ENCODE measurements at regions not wholly inside any gene's neighbourhood (a gene's known extent, or its start where the extent isn't known, plus 50 kb on each side); places are given as distances from the start of the nearest gene placed in this dataset.
"Not testable (repeated sequence)": the region's sequence is repeated elsewhere in the genome, so short reads cannot be mapped to it uniquely, and the experiment has no call there.

DNA sequence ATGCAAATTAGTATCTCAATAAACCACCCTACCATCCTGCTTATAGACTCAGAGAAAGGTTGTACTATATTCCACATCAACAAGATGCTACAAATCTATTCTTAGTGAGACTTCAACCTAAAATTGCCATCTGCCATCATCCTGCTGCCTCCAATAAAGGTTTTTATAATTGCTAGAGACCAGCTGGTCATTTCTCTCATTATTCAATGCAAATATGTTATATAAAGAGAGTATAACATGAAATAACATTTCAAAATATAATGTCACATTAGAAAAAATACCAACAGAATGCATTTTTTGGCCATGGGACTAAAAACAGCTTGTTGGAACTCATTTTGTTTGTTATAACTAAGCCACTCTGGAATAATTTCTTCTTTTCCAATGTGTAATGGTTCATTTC lies 247.3 kb downstream of the LRIG3 start:
- no peak for DNase-seq

DNA sequence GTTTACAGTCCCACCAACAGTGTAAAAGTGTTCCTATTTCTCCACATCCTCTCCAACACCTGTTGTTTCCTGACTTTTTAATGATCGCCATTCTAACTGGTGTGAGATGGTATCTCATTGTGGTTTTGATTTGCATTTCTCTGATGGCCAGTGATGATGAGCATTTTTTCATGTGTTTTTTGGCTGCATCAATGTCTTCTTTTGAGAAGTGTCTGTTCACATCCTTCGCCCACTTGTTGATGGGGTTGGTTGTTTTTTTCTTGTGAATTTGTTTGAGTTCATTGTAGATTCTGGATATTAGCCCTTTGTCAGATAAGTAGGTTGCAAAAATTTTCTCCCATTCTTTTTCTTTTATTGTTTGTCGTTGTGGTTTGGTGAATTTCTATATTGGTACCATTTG lies 242.5 kb downstream of the LRIG3 start:
- not testable (repeated sequence) for DNase-seq

DNA sequence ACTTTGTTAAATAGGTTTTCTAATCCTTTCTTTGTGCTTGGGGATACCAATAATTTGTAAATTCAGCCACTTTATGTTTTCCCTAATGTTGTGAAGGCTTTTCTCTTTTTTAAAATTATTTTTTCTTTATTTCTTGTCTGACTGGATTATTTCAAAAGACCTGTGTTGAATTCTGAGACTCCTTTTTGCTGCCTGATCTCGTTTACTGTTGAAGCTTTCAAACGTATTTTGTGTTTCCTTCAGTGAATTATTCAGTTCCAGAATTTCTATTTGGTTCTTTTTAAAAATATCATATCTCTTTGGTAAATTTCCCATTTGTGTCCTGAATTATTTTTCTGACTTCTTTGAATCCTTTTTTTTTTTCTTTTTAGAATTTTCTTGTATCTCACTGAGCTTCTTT lies 241.6 kb downstream of the LRIG3 start:
- DNase-seq: no peak

DNA sequence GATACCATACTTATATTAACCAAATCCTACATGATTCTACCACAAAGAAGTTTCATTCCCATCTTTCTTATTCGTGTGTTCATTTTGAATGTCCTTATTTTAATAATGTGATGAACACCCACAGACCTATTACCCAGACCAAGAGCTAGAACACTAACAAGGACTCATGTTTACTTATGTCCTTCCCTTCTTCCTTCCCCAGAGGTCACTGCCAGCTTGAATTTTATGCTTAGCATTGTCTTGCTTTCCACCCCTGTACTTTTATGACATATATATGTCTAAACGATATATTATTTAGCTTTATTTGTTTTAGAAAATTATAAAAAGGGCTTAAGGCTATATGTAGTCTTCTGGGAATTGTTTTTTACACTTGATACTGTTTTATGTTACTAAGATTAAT lies 238.6 kb downstream of the LRIG3 start:
- DNase-seq: no peak

DNA sequence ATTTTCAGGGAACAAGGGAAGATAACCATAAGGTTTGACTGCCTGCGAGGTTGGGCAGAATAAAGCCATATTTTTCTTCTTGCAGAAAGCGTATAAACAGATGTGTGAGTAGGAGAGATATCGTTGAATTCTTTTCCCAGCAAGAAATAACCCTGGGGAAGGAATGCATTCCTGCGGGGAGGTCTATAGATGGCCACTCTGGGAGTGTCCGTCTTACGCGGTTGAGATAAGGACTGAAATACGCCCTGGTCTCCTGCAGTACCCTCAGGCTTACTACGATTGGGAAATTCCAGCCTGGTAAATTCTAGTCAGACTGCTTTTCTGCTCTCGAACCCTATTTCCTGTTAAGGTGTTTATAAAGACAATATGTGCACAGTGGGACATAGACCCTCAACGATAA lies 225.0 kb downstream of the LRIG3 start:
- DNase-seq: no peak

DNA sequence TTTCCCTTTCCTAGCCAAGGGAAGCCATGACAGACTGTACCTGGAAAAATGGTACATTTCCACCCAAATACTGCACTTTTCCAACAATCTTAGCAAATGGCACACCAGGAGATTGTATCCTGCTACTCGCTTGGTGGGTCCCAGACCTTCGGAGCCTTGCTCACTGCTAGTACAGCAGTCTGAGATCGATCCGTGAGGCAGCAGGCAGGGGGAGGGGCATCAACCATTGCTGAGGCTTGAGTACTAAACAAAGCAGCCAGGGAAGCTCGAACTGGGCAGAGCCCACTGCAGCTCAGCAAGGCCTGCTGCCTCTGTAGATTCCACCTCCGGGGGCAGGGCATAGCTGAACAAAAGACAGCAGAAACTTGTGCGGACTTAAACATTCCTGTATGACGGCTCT lies 218.8 kb downstream of the LRIG3 start:
- no peak for DNase-seq

DNA sequence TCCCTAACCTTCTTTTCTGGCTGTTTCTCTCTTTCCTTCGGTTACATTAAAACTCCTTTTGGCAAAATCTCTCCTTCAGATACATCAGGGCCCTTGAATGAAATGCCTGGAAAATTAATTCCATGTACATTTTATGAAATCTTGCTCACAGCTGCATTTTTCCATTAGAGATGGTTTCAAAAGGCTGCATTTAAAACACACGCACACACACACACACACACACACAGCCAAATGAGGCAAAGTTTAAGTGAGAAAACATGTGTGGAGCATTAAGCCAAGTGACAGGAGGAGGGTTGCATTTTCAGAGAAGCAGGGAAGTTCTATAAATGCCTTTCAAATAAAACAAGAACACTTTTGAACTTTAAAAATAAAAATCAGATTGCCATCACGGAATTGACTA lies 216.4 kb downstream of the LRIG3 start:
- DNase-seq: no peak

DNA sequence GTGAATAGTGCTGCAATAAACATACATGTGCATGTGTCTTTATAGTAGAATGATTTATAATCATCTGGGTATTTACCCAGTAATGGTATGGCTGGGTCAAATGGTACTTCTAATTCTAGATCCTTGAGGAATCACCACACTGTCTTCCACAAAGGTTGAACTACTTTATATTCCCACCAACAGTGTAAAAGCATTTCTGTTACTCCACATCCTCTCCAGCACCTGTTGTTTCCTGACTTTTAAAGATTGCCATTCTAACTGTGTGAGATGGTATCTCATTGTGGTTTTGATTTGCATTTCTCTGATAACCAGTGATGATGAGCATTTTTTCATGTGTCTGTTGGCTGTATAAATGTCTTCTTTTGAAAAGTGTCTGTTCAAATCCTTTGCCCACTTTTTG lies 215.5 kb downstream of the LRIG3 start:
- DNase-seq: not testable (repeated sequence)

DNA sequence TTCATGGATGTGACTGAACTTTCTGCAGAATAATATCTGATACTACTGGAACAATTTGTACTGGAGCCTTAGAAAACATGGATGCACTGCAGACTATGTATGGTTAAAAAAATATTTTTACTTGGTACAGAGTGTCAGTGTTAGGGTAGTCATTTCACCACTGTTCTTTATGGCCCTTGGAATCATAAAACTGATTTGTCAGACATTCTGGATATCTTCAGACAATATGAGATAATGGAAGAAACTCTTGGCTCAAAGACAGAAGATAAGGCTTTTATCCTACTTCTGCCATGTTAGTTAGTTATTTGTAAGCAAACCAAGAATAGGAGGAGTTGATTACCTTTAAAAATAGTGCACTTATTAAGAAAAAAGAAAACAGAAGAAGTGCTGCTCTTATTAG lies 209.4 kb downstream of the LRIG3 start:
- no peak for DNase-seq

DNA sequence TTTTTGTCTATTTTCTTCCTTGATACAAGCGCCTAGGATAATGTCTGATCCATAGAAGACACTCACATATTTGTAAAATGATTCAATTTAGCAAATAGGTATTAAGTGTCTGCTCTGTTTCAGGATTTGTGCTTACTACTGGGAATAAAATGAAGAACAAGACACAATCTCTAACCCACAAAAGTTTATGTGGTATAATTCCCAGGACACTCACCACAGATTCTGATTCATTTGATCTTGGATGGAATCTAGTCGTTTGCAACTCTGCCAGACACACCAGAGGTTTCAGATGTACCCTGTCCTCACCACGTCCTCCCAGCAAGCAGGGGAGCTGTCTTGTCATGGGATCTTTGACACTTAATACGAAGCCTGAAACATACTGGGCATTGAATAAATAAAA lies 208.3 kb downstream of the LRIG3 start:
- DNase-seq: no peak

DNA sequence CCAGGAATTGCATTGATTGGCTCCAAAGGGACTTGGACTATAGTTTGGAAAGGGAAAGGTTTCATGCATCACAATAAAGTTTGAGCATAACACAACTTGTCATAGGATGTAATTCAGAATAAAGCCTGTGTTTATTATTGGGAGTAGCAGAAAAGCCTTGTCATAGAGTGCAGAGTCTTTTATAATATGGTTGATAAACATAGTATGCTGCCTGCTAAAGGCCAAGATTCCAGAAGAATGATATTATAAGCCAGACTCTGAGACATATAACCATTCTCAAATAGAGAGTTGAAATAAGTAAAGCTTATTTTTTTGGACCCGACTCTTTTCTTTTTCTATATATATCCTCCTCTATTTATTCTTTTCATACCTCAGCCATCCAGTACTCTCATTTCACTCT lies 207.3 kb downstream of the LRIG3 start:
- DNase-seq: no peak

DNA sequence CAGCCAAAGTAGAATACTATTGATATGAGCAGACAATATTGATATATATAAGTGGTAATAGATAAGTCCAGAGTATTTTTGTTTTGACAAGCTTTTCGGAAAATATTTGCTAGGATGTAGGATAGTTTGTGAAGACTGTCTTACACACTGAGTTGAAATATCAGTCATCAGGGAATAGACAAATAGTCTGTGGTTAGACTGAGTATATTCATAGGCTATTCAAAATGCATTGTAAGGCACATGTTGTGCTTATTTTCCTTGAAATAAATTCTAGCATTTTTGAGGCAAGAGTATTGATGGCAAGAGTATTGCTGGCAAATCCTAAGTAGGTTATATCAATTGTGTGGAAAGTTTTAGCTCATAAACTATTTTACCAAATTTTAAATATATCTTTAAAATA lies 201.1 kb downstream of the LRIG3 start:
- DNase-seq: no peak

DNA sequence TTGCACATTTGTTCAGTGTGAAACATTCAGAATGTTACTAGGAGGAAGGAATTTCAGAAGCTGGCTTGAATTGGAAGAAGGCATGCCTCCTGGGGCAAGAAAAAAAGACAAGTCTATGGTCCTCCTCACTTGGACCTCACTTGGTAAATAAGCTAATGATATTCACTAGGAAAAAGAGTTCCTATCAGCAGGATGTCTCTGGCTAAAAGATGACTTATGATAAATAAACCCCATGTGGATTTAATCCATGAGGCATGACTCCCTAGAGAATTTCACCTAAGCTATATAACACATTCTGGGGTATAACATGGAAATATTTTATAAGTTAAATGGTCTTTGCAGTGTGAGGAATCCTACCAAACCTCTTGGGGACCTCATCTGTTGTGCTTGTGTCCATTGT lies 199.9 kb downstream of the LRIG3 start:
- DNase-seq: no peak

DNA sequence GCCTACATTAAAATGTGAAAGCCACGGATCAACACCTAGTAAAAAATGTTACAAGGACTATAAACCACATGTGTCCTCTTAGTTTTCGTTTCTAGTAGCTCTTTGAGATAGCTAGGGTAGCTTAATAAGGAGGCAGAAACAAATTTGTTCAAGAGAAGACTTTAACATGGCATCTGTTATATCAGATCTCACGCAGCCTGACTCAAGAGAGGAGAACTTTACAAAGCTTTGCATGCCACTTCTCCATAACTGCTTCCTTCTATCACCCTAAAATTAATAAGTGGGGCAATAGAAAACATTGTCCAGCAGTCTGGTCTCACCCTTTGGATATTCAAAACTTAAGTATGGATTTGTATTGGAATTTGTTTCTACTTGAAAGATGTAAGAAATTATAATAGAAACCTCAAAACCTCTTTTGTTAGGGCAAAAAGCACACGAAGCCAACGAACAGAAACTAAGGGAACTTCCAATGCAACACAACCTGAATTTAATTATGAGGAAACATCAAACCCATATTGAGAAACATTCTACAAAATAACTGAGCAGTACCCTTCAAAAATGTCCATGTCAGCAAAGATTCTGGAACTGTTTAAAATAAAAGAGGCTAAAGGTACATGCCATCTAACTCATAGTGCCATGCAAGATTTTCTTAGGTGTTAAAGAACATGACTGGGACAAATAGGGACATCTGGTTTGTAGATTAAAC lies 194.8 kb downstream of the LRIG3 start:
- no peak for DNase-seq

DNA sequence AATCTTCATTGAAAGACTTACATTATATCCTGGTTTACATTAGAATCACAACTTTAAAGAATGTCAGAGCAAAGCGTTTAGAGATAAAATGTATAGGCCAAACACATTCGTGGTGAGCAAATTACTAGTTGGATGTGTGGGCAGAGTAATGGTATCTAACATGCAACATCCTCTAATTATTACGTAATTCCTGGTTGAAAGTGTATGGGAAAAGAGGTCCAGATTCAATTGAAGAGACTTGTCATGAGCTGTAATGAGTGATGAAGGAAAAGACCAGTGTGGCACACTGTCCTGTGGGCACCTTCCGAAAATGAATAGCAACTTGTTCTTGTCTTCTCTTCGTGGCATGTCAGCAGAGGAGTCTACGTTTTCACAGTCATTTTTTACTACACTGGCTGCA lies 192.8 kb downstream of the LRIG3 start:
- no peak for DNase-seq

DNA sequence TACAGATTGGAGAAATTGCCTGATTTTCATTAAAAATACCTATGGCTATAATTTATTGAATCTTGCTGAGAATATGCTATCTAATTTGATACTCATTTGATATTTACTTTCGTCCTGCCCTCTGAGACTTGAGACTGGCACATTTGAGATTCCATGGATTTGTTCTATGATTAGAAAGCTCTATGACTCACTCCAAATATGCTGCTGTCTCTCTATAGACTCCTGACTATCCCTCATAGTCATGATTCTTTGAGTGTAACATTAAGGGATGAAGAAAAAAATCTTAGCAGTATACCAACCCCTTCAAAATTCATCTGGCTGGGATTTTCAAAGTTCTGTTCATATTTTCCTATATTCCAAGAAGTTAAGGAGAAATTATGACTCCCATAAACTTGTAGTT lies 191.9 kb downstream of the LRIG3 start:
- DNase-seq: no peak

DNA sequence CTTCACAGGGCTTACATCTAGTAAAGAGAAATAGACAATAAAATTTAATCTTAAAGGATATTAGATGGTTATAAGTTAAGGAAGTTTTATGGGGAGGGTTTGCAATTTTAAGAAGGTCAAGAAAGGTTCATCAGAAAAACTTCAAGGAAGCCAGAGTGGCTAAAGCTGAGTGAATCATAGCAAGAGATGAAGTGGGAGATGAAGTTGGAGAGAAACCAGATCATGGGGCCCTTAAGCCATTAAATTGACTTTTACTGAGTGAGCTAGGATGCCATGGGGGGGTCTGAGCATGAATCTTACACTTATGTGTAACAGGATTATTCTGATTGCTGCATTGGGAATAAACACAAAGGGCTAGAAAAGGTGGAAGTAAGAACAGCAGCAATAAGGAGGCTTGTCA lies 189.2 kb downstream of the LRIG3 start:
- no peak for DNase-seq

DNA sequence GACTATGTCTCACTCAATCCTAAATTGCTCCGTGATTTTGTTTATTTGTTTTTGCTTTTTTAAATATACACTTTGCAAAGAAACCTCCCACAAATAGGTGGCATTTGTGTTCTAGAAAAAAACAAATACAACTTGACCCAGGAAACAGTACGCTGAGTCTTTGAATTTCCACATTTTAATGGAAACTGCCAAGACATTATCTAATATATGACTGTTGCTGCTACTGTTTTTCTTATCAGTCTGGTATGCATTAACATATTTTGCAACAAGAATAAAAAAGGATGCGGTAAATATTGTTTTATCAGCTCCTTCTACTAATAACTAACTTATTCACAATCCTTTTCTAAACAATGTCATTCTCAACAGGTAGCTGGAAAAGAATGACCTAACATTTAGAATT lies 187.4 kb downstream of the LRIG3 start:
- DNase-seq: no peak

DNA sequence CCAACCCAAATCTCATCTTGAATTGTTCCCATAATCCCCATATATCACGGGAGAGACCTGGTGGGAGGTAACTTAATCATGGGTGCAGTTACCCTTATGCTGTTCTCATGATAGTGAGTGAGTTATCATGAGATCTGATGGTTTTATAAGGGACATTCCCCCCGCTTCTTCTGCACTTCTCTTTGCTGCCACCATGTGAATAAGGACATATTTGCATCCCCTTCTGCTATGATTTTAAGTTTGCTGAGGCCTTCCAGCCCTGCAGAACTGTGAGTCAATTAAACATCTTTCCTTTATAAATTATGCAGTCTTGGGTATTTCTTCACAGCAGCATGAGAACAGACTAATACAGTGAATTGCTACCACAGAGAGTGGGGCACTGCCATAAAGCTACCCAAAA lies 179.1 kb downstream of the LRIG3 start:
- no peak for DNase-seq

DNA sequence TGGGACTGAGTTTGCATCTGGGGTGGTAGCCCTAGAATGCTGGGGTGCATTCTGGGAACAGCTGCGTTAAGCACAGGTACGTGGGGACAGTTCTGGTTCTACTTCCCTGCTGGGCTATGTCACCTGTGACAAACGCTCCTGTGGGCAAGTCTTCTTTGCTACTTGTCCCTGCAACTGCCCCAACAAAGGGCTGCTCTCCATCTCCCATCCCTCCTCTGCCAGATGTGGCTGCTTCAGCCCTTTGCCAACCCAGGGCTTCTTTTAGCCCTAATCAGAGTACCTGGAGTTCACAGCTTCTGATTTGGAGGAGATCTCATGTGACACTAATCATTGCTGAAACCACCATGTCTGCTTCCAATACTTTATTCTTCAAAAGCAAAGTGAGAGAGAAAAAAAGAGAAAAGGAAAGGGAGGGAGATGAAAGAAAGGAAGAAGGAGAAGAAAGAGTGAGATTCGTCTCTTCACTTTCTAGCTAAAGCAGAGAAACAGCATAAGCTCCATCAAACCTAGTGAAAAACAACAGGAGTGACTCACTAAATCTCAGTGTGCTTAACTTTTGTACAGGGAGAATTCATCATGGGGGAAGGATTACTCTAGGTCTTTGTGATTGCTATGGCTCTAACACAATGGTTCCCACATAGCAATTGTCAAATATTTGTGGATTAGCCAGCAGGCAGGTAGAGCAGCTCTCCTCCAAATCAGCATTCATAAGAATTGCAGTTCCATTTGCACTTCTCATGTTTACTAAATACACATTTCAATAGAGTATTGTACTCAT lies 174.8 kb downstream of the LRIG3 start:
- no peak for DNase-seq

DNA sequence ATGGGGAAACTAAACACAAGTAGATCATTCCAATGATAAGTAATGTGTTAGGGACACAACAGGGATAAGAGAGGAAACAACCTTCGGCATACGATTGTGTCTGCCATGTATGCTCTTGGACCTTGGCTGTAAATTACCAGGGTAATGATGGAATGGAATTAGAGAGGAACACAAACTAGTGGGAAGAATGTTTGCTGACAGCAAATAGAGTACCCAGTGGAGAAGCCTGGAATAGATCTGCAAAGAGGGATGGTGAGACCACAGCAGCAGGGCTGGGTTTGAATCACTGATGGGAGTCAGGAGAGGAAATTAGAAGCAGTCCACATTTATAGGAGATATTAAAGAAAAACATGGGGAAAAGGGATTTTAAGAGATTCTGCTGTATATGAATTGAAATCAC lies 172.8 kb downstream of the LRIG3 start:
- DNase-seq: no peak

DNA sequence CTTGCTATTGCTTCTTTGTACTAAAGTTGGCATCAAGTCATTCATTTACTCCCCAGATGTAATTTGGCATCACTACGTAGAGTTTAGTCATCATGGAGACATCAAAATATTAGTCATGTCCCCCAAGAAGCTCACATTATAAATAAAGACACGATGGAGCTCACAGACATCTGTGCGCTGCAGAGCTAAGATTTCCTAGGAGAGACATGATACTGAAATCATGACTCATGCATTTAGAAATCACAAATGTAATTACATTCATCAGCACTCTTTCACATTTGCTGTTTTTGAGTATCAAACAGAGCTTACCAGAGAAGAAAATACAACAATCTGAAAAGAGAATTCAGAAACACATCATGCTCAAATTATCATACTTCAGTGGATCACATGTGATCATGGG lies 169.8 kb downstream of the LRIG3 start:
- DNase-seq: no peak

DNA sequence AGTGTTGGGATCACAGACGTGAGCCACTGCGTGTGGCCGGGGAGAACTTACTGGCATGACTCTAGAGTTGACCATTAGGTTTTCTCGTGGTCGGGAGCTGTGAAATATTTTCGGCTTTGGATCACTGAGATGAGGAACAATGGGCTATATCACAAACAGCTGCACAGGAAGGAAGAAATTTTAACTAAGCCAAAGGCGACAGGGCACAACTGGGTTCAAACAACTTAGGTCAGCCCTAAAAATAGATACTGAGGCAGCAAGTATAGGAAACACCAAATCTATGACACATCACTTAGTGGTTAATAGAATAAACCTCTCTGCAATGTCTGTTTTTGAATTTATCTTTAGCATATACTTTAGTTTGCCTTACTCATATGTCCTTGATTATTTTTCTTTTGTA lies 162.9 kb downstream of the LRIG3 start:
- no peak for DNase-seq

DNA sequence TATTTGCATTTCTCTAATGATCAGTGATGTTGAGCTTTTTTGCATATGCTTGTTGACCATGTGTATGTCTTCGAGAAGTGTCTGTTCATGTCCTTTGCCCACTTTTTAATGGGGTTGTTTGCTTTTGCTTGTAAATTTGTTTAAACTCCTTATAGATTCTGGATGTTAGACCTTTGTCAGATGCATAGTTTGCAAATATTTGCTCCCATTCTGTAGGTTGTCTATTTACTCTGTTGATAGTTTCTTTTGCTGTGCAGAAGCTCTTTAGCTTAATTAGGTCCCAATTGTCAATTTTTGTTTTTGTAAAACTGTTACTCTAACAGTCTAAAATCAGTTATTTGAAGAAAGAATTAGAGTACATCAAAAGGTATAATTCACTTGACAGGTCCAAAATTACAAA lies 160.6 kb downstream of the LRIG3 start:
- DNase-seq: not testable (repeated sequence)

DNA sequence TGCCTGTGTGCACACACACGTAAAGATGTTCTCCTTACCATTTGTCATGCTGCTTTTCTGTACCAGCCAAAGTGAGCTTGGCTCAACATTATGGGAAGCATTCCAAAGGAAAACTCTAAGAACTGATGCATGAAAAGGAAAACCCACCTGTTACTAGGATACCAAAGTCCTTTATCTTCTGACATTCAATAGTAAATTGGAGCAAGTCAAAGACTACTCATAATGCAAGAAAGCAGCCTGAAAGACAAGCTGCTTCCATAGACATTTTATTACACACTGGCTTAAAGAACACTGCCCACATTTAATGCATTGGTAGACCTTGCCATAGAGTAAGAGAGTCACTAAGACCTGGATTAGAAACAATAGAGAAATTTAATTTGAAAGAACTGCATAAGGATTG lies 159.0 kb downstream of the LRIG3 start:
- no peak for DNase-seq

Measured in CD4-positive, alpha-beta T cell treated with Interferon alpha-2 for 1 hour (primary cell).